Astrocyte of the spinal cord (primary cell): ENCODE measurements at regions not wholly inside any gene's neighbourhood (a gene's known extent, or its start where the extent isn't known, plus 50 kb on each side); places are given as distances from the start of the nearest gene placed in this dataset.
"Not testable (repeated sequence)": the region's sequence is repeated elsewhere in the genome, so short reads cannot be mapped to it uniquely, and the experiment has no call there.

Experiments
- DNase-seq: peaks from one replicate; pipeline ENCODE4 v3.0.0; 2011; ENCODE audit warnings: low read depth, low spot score
- H3K4me3 ChIP-seq: 2 replicates; pipeline ENCODE4 v1.5.1; 2011; ENCODE audit warnings: low read depth, mild to moderate bottlenecking, low read length, moderate library complexity
- in situ Hi-C: cut with HindIII; loops from 2 replicates; pipeline ENCODE4 v1.10.0; 2017; ENCODE audit warnings: low sequenced_read_pairs
- TF ChIP-seq, protein P1 (sequence below): IDR thresholded peaks from 2 replicates; pipeline ENCODE4 v1.5.1; 2012; ENCODE audit warnings: low read depth, mild to moderate bottlenecking, low read length, inconsistent platforms

DNA sequence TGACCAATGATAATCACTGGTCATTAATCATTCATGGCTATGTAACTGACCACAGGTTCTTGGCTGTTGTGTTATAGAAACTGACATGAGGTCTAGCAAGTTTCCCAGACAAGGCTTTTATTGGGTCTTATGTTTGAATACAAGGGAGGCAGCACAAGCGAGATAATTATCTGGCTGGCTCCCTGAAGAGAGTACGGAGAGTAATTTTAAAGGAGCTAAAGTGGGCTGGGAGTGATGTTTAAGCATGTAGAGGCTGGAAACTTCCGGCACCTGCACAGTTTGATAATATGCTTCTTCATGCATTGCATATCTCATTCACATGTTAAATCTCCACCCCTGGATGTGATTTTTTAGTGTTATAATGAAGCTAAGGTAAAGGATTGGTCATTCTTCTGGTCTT is 116.2 kb upstream of the KCNK1 start:
- TF ChIP-seq, protein P1, sequence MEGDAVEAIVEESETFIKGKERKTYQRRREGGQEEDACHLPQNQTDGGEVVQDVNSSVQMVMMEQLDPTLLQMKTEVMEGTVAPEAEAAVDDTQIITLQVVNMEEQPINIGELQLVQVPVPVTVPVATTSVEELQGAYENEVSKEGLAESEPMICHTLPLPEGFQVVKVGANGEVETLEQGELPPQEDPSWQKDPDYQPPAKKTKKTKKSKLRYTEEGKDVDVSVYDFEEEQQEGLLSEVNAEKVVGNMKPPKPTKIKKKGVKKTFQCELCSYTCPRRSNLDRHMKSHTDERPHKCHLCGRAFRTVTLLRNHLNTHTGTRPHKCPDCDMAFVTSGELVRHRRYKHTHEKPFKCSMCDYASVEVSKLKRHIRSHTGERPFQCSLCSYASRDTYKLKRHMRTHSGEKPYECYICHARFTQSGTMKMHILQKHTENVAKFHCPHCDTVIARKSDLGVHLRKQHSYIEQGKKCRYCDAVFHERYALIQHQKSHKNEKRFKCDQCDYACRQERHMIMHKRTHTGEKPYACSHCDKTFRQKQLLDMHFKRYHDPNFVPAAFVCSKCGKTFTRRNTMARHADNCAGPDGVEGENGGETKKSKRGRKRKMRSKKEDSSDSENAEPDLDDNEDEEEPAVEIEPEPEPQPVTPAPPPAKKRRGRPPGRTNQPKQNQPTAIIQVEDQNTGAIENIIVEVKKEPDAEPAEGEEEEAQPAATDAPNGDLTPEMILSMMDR = no peak
- no peak for DNase-seq
- in situ Hi-C loops = no loop called here
- no peak overlapping the region for H3K4me3 ChIP-seq

DNA sequence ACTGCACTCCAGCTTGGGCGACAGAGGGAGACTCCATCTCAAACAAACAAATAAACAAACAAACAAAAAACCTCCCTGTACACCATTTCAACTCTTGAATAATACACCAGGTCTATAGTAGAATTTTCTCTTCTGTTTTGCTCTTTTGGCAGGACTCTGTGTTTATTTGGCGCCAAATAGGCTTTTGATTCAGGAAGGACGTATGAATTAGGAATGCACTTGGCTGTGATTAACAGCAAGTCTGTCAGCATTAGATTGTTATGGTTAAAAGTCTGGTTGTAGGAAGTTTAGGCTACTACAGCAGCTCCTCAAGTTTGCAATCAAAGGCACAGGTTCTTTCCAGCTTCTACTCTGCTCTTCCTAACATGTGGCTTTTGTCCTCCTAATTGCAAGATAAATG is 113.8 kb upstream of the KCNK1 start:
- no peak for DNase-seq
- in situ Hi-C loops = no loop called here
- TF ChIP-seq, protein P1 = no peak
- H3K4me3 ChIP-seq = no peak overlapping the region

DNA sequence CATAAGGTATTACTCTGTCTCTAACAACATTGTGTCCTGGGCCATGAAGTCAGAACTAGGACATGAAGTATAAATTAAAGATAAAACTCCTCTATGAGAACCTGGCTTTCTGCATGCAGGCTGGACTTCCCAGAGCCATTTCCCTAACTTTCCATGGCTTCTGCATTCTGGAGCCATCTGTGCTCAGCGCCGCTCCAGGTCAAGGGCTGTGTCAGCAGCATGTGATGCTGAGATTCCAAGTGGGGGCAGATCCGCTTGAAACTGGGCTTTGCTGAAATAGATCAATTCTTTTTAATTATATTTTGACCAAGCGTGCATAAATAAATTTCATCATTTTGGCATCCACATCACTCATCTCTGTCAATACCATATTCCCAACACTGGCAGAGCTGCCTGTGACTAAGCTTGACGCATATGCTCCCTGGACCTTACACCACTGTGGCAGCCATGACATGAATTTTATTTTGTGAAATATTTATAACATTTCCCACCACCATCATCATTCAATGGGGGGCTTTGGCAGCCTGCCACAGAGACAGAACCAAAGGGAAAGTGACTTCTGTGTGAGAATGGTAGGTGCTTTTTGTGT is 110.4 kb upstream of the KCNK1 start:
- no peak overlapping the region for H3K4me3 ChIP-seq
- in situ Hi-C loops = no loop called here
- TF ChIP-seq, protein P1 = no peak
- no peak for DNase-seq

DNA sequence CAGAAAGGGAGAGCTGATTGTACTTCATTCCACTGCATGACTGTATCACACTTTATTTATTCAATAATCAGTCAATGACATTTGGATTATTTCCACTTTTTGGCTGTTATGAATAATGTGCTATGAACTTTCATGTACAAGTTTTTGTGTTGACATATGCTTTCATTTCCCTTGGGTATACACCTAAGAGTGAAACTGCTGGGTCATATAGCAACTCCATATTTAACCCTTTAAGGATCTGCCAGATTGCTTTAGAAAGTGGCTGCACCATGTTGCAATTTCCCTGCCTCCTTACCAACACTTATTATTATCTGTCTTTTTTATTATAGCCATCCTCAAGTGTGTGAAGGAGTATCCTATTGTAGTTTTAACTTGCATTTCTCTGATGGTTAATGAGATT is 108.8 kb upstream of the KCNK1 start:
- TF ChIP-seq, protein P1 = no peak
- in situ Hi-C loops = no loop called here
- no peak for DNase-seq
- H3K4me3 ChIP-seq = no peak overlapping the region

DNA sequence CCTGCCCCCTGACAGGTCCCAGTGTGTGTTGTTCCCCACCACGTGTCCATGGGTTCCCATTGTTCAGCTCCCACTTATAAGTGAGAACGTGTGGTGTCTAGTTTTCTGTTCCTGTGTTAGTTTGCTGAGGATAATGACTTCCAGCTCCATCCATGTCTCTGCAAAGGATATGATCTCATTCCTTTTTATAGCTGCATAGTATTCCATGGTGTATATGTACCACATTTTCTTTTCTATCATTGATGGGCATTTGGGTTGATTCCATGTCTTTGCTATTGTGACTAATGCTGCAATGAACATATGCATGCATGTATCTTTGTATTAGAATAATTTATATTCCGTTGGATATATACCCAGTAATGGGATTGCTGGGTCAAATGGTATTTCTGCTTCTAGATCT is 108.0 kb upstream of the KCNK1 start:
- H3K4me3 ChIP-seq, DNase-seq, in situ Hi-C loops: not testable (repeated sequence)

DNA sequence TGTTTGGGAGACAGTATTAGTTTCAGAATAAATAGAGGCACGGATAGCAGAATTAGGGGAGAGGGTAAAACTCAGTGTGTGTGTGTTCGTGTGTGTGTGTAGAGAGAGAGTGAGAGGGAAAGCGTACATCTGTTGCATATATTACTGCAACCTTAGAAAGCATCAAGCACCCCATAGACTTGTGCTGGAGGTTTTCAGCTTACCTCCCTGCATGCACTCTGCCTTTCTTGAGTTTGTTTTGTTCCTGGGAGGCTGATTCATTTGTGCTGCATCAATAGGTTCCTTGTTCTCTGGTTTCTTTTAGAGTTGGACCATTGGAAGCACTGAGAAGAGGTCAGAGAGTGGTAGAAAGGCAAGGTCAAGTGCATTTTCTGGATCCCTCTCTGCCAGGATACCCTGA is 104.4 kb upstream of the KCNK1 start:
- in situ Hi-C loops = no loop called here
- TF ChIP-seq, protein P1 = no peak
- DNase-seq = no peak
- no peak overlapping the region for H3K4me3 ChIP-seq

DNA sequence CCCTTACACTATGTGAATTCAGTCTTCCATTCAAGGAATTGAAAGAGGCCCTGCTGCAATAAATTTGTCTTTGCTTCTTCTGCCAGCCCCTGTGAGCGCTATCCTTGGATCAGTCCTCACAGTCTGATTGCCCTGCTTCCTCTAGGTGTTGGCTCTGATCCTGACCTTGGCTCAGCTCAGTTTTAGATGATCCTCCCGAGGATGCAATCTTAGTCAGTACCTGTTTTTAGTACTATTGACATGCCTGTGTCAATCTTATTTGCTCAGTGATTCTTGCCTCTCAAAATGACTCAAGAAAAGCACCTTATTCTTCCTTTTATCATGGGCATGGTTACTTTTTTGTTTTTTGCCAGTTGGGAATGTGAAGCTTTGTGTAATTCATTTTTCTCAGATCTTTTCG is 101.4 kb upstream of the KCNK1 start:
- no peak for DNase-seq
- H3K4me3 ChIP-seq = no peak overlapping the region
- TF ChIP-seq, protein P1 = no peak
- in situ Hi-C loops = no loop called here
